ENCODE measurements at regions not wholly inside any gene's neighbourhood (a gene's known extent, or its start where the extent isn't known, plus 50 kb on each side); places are given as distances from the start of the nearest gene placed in this dataset.
"Not testable (repeated sequence)": the region's sequence is repeated elsewhere in the genome, so short reads cannot be mapped to it uniquely, and the experiment has no call there.

GRCh38 chr20:53652090-53652858 lies 58.6 kb upstream of the ZNF217 start:
- Histone ChIP-seq H3K4me1 (ENCODE audit: low read depth) (peaks cover 30% of the 10 kb centered on the region), H3K27ac (peak overlapping the region; percentile 32), H3K27me3 (no peaks in the 10 kb centered on the region), H3K4me3 (no peak overlapping the region), H3K9me3 (ENCODE audit: low read depth) (no peaks in the 10 kb centered on the region), H3K36me3 (no peaks in the 10 kb centered on the region)
- peak in 1 of 2 donors; percentile 27 for DNase-seq (ENCODE audit: low read depth in 1 of 2, low spot score in 1 of 2)
- TF ChIP-seq, protein P1, sequence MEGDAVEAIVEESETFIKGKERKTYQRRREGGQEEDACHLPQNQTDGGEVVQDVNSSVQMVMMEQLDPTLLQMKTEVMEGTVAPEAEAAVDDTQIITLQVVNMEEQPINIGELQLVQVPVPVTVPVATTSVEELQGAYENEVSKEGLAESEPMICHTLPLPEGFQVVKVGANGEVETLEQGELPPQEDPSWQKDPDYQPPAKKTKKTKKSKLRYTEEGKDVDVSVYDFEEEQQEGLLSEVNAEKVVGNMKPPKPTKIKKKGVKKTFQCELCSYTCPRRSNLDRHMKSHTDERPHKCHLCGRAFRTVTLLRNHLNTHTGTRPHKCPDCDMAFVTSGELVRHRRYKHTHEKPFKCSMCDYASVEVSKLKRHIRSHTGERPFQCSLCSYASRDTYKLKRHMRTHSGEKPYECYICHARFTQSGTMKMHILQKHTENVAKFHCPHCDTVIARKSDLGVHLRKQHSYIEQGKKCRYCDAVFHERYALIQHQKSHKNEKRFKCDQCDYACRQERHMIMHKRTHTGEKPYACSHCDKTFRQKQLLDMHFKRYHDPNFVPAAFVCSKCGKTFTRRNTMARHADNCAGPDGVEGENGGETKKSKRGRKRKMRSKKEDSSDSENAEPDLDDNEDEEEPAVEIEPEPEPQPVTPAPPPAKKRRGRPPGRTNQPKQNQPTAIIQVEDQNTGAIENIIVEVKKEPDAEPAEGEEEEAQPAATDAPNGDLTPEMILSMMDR (IDR thresholded peaks at IDR 0.05; ENCODE audit: low read depth, low read length): no peak

- not testable (repeated sequence) for H3K4me3 ChIP-seq; H3K27ac ChIP-seq; DNase-seq (ENCODE audit: low read depth in 1 of 2, low spot score in 1 of 2); H3K27me3 ChIP-seq; H3K9me3 ChIP-seq (ENCODE audit: low read depth); H3K36me3 ChIP-seq
- peaks cover 17% of the 10 kb centered on the region for H3K4me1 ChIP-seq (ENCODE audit: low read depth)
These were observed 55.9 kb upstream of the ZNF217 start for GRCh38 chr20:53649493-53649892.

DNA sequence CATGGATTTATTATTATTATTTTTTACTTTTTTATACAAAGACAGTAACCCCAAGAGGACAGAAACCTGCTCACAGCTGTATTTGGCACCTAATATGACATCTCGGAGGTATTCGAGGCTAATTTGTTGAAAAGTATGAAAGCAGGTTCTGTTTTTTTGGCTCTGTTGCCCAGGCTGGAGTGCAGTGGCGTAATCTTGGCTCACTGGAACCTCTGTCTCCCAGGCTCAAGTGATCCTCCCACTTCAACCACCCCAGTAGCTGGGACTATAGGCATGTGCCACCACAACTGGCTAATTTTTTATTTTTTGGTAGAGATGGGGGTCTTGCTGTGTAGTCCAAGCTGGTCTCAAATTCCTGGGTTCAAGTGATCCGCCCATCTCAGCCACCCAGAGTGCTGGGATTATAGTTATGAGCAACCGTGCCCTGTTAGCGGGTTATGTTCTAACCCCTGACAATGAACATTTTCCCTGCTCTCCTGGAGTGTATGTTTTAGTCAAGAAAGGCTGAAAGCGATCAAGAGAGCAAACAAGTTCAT lies 53.7 kb upstream of the ZNF217 start:
- H3K27me3 ChIP-seq: no peaks in the 10 kb centered on the region
- DNase-seq (ENCODE audit: low read depth in 1 of 2, low spot score in 1 of 2): no peak
- no peaks in the 10 kb centered on the region for H3K36me3 ChIP-seq
- TF ChIP-seq, protein P1 (IDR thresholded peaks at IDR 0.05; ENCODE audit: low read depth, low read length): no peak
- no peak overlapping the region for H3K4me3 ChIP-seq
- H3K27ac ChIP-seq: no peak overlapping the region
- no peaks in the 10 kb centered on the region for H3K9me3 ChIP-seq (ENCODE audit: low read depth)
- H3K4me1 ChIP-seq (ENCODE audit: low read depth): peaks cover 15% of the 10 kb centered on the region

- no peak for DNase-seq (ENCODE audit: low read depth in 1 of 2, low spot score in 1 of 2)
- Histone ChIP-seq H3K27ac (no peak overlapping the region), H3K9me3 (ENCODE audit: low read depth) (no peaks in the 10 kb centered on the region), H3K36me3 (no peaks in the 10 kb centered on the region), H3K4me3 (no peak overlapping the region), H3K4me1 (ENCODE audit: low read depth) (peaks cover 9% of the 10 kb centered on the region), H3K27me3 (no peaks in the 10 kb centered on the region)
- TF ChIP-seq, protein P1 (IDR thresholded peaks at IDR 0.05; ENCODE audit: low read depth, low read length): no peak
These were observed 52.9 kb upstream of the ZNF217 start for GRCh38 chr20:53646550-53646949.

- Histone ChIP-seq H3K4me1 (ENCODE audit: low read depth) (peaks cover 9% of the 10 kb centered on the region), H3K9me3 (ENCODE audit: low read depth) (no peaks in the 10 kb centered on the region), H3K27me3 (no peaks in the 10 kb centered on the region), H3K36me3 (no peaks in the 10 kb centered on the region), H3K27ac (no peak overlapping the region), H3K4me3 (no peak overlapping the region)
- DNase-seq (ENCODE audit: low read depth in 1 of 2, low spot score in 1 of 2): no peak
- TF ChIP-seq, protein P1 (IDR thresholded peaks at IDR 0.05; ENCODE audit: low read depth, low read length): no peak
These were observed 51.9 kb upstream of the ZNF217 start for GRCh38 chr20:53645582-53645897.

- H3K27ac ChIP-seq; H3K9me3 ChIP-seq (ENCODE audit: low read depth); H3K36me3 ChIP-seq; H3K27me3 ChIP-seq; H3K4me1 ChIP-seq (ENCODE audit: low read depth); DNase-seq (ENCODE audit: low read depth in 1 of 2, low spot score in 1 of 2); H3K4me3 ChIP-seq: not testable (repeated sequence)
These were observed 50.5 kb upstream of the ZNF217 start for GRCh38 chr20:53644108-53644507.
